ENCODE measurements at regions not wholly inside any gene's neighbourhood (a gene's known extent, or its start where the extent isn't known, plus 50 kb on each side); places are given as distances from the start of the nearest gene placed in this dataset.

DNA sequence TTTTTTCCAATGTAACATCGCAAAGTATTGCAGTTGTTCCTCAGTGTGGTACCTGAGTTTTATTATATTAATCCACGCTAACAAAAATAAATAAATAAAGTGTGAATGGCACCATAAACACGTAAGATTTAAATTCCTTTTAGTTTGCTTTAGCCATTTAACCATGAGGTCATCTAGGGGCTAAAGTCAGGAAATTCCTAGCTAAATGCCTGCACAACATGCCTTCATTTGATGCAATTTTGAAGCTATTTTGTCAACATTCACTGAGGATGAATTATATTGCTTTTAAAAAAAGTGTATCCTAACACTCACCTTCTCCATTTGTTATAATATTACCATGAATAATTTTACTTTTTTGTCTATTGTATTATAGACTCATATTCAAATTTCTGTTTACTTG, 714.4 kb downstream of the GATA3 start:
- TF ChIP-seq, protein P1, sequence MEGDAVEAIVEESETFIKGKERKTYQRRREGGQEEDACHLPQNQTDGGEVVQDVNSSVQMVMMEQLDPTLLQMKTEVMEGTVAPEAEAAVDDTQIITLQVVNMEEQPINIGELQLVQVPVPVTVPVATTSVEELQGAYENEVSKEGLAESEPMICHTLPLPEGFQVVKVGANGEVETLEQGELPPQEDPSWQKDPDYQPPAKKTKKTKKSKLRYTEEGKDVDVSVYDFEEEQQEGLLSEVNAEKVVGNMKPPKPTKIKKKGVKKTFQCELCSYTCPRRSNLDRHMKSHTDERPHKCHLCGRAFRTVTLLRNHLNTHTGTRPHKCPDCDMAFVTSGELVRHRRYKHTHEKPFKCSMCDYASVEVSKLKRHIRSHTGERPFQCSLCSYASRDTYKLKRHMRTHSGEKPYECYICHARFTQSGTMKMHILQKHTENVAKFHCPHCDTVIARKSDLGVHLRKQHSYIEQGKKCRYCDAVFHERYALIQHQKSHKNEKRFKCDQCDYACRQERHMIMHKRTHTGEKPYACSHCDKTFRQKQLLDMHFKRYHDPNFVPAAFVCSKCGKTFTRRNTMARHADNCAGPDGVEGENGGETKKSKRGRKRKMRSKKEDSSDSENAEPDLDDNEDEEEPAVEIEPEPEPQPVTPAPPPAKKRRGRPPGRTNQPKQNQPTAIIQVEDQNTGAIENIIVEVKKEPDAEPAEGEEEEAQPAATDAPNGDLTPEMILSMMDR (IDR thresholded peaks at IDR 0.05 in 2 of 3, conservative IDR thresholded peaks at IDR 0.05 in 1 of 3; ENCODE audit: borderline replicate concordance in 1 of 3, insufficient read depth in 1 of 3, low read depth in 2 of 3, low read length in 2 of 3) = no peak
- TF ChIP-seq POLR2A (IDR thresholded peaks at IDR 0.05; ENCODE audit: borderline replicate concordance, extremely low read depth, insufficient read depth, insufficient read length) = no peak

Data from HCT116 (cell line).